Mucosa of rectum (tissue), 2 donors: ENCODE measurements at regions not wholly inside any gene's neighbourhood (a gene's known extent, or its start where the extent isn't known, plus 50 kb on each side); places are given as distances from the start of the nearest gene placed in this dataset.

ENCODE experiments used
- H3K27ac ChIP-seq, 2 donors: one replicate each; pipeline ENCODE4 v1.7.0; 2013; ENCODE audit warnings: inconsistent platforms in 2 of 2, low read depth in 2 of 2, low read length in 2 of 2
- H3K27me3 ChIP-seq, 2 donors: one replicate each; pipeline ENCODE4 v1.7.0; 2013; ENCODE audit warnings: low read length in 2 of 2; ENCODE audit not compliant: control insufficient read depth in 2 of 2, insufficient read depth in 2 of 2
- H3K36me3 ChIP-seq, 2 donors: one replicate each; pipeline ENCODE4 v1.7.0; 2013; ENCODE audit warnings: low read length in 2 of 2; ENCODE audit not compliant: control insufficient read depth in 2 of 2, insufficient read depth in 2 of 2
- H3K4me1 ChIP-seq, 2 donors: one replicate each; pipeline ENCODE4 v1.7.0; 2013; ENCODE audit warnings: low read length in 2 of 2, mild to moderate bottlenecking in 1 of 2; ENCODE audit not compliant: control insufficient read depth in 2 of 2, insufficient read depth in 2 of 2
- H3K4me3 ChIP-seq, 2 donors: one replicate each; pipeline ENCODE4 v1.7.0; 2013; ENCODE audit warnings: low read length in 2 of 2
- H3K9ac ChIP-seq, 2 donors: one replicate each; pipeline ENCODE4 v1.7.0; 2013; ENCODE audit warnings: low read length in 2 of 2, low read depth in 1 of 2, mild to moderate bottlenecking in 1 of 2
- H3K9me3 ChIP-seq, 2 donors: one replicate each; pipeline ENCODE4 v1.7.0; 2013; ENCODE audit warnings: low read length in 2 of 2; ENCODE audit not compliant: control insufficient read depth in 2 of 2
- donor health status: healthy.
- donor health status: Normal muscosa, but diverticular disease.

- Histone ChIP-seq H3K9ac (no peak overlapping the region), H3K27me3 (no peaks in the 10 kb centered on the region), H3K9me3 (no peaks in the 10 kb centered on the region), H3K27ac (no peak overlapping the region), H3K4me3 (no peak overlapping the region), H3K36me3 (no peaks in the 10 kb centered on the region), H3K4me1 (no peaks in the 10 kb centered on the region)
Observed at GRCh38 chr7:85638394-85638793, 451.5 kb upstream of the SEMA3D start.

DNA sequence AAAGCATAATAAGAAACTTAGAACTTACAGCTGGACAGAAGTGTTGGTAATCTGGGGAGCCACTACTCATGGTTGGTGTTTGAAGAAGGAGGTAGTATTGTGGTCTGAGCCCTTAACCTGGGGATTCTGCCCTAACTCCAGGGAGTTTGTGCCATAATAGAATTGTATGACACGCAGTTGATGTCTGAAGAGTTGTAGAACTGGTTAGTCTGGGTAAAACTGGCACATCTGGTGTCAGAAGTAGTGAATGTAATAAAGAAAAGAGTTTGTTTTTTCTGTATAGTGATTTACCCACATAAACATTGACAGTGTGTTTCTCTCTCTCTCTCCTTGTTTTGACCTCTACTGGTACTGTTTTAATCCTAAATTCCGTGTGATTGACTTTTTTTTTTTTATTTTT, 448.1 kb upstream of the SEMA3D start:
- Histone ChIP-seq H3K36me3 (no peaks in the 10 kb centered on the region), H3K4me3 (no peak overlapping the region), H3K27me3 (no peaks in the 10 kb centered on the region), H3K4me1 (no peaks in the 10 kb centered on the region), H3K27ac (no peak overlapping the region), H3K9ac (no peak overlapping the region), H3K9me3 (no peaks in the 10 kb centered on the region)

- H3K36me3 ChIP-seq, result no peaks in the 10 kb centered on the region
- H3K4me1 ChIP-seq, result no peaks in the 10 kb centered on the region
- no peak overlapping the region for H3K4me3 ChIP-seq
- no peaks in the 10 kb centered on the region for H3K27me3 ChIP-seq
- no peak overlapping the region for H3K27ac ChIP-seq
- H3K9ac ChIP-seq, result no peak overlapping the region
- no peaks in the 10 kb centered on the region for H3K9me3 ChIP-seq
Observed at GRCh38 chr7:85630904-85631600, 444.2 kb upstream of the SEMA3D start.

GRCh38 chr7:85627791-85628586, 441.1 kb upstream of the SEMA3D start:
- H3K9me3 ChIP-seq, result no peaks in the 10 kb centered on the region
- no peak overlapping the region for H3K27ac ChIP-seq
- no peaks in the 10 kb centered on the region for H3K4me1 ChIP-seq
- no peak overlapping the region for H3K9ac ChIP-seq
- no peak overlapping the region for H3K4me3 ChIP-seq
- H3K27me3 ChIP-seq, result no peaks in the 10 kb centered on the region
- H3K36me3 ChIP-seq, result no peaks in the 10 kb centered on the region

- no peaks in the 10 kb centered on the region for H3K4me1 ChIP-seq
- no peaks in the 10 kb centered on the region for H3K9me3 ChIP-seq
- H3K27ac ChIP-seq, result no peak overlapping the region
- H3K9ac ChIP-seq, result no peak overlapping the region
- no peaks in the 10 kb centered on the region for H3K36me3 ChIP-seq
- H3K4me3 ChIP-seq, result no peak overlapping the region
- H3K27me3 ChIP-seq, result no peaks in the 10 kb centered on the region
Observed at GRCh38 chr7:85622059-85622458, 435.2 kb upstream of the SEMA3D start.

DNA sequence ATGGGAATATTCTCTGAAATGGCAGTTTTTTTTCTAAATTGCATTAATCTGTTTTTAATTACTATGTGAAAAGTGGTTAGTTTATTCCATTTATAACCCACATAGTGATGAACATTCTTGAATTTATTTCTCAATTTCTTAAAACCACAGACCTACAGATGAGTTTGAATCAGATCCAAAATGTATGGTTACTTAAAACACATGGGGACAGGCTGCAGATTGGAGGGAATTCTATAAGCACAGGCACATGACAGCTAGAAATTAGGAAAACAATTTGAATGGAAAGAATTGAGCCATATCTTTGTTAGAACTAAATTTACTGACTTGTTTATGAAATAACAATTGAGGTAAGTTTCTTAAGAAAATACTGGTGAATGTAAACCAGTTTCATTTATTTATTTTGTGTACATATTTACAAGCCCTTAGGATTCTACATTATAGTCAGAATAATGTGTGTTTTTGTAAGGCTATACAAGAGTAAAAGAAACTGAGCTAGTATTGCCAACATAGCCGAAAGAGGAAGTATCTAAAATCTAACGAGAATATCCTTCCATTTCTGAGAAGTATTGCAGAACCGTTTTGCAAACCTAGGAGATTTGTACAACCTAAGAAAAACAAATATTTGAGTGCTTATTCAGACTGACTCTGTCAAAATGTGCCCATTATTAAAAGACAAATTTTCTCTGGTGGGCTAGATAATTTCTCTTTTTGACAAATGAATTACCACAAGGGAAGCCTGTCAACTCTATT, 434.3 kb upstream of the SEMA3D start:
- H3K27ac ChIP-seq, result no peak overlapping the region
- H3K9me3 ChIP-seq, result no peaks in the 10 kb centered on the region
- H3K4me1 ChIP-seq, result no peaks in the 10 kb centered on the region
- no peaks in the 10 kb centered on the region for H3K27me3 ChIP-seq
- no peak overlapping the region for H3K9ac ChIP-seq
- H3K36me3 ChIP-seq, result no peaks in the 10 kb centered on the region
- H3K4me3 ChIP-seq, result no peak overlapping the region

DNA sequence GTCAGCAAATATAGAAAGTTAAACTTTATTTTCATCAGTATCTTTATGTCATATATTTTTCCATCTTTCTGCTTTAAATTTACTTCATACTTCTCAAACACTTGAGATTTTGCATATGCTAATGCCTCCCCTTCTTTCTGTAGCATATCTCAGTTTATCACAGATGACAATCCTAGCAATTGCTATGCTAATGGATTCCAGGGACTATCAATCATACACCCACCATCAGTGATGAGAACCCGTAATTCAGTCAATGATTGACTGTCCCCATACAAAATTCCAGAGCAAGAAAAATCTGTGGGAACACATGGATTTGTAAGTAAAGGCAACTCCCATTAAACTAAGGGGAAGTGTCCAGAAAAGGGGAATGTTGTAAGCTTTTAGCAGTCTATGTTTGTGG, 432.4 kb upstream of the SEMA3D start:
- H3K9me3 ChIP-seq, result no peaks in the 10 kb centered on the region

GRCh38 chr7:85614684-85615083, 427.8 kb upstream of the SEMA3D start:
- Histone ChIP-seq H3K27me3 (no peaks in the 10 kb centered on the region), H3K27ac (no peak overlapping the region), H3K4me1 (no peaks in the 10 kb centered on the region)

More for the DNA sequence above, 432.4 kb upstream of the SEMA3D start:
- Histone ChIP-seq H3K4me1 (no peaks in the 10 kb centered on the region), H3K4me3 (no peak overlapping the region), H3K27ac (no peak overlapping the region), H3K9ac (no peak overlapping the region), H3K36me3 (no peaks in the 10 kb centered on the region), H3K27me3 (no peaks in the 10 kb centered on the region)

GRCh38 chr7:85612514-85612913, 425.7 kb upstream of the SEMA3D start:
- no peak overlapping the region for H3K27ac ChIP-seq
- no peaks in the 10 kb centered on the region for H3K4me1 ChIP-seq
- no peak overlapping the region for H3K4me3 ChIP-seq
- no peaks in the 10 kb centered on the region for H3K9me3 ChIP-seq
- H3K36me3 ChIP-seq, result no peaks in the 10 kb centered on the region
- H3K27me3 ChIP-seq, result no peaks in the 10 kb centered on the region
- no peak overlapping the region for H3K9ac ChIP-seq

More at GRCh38 chr7:85614684-85615083, 427.8 kb upstream of the SEMA3D start:
- Histone ChIP-seq H3K4me3 (no peak overlapping the region), H3K9me3 (no peaks in the 10 kb centered on the region), H3K9ac (no peak overlapping the region), H3K36me3 (no peaks in the 10 kb centered on the region)

- H3K27me3 ChIP-seq, result no peaks in the 10 kb centered on the region
- no peak overlapping the region for H3K9ac ChIP-seq
- no peaks in the 10 kb centered on the region for H3K9me3 ChIP-seq
- H3K36me3 ChIP-seq, result no peaks in the 10 kb centered on the region
- no peak overlapping the region for H3K4me3 ChIP-seq
- H3K27ac ChIP-seq, result no peak overlapping the region
- H3K4me1 ChIP-seq, result no peaks in the 10 kb centered on the region
Observed at GRCh38 chr7:85608804-85609203, 421.9 kb upstream of the SEMA3D start.
